ENCODE measurements at regions not wholly inside any gene's neighbourhood (a gene's known extent, or its start where the extent isn't known, plus 50 kb on each side); places are given as distances from the start of the nearest gene placed in this dataset.

DNA sequence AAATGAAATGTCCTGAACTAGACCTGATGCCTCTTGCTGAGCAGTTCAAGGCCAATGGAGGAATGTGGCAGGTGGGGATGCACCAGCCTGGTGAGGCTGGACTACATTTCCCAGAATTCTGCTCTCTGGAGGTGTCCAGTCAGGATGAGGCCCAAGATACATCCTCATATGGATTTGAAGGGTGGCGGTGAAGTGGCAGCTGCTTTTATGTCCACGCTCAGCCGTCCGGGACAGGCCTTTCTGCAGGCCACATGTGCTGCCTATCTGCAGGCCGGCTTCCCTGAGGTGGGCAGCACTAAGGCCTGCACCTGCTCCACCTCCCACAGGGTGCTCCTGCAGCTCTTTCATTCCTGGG lies 230.2 kb downstream of the BCL11B start:
- DNase-seq = no peak

- DNase-seq = no peak
Observed at GRCh38 chr14:99042381-99043266, 229.4 kb downstream of the BCL11B start.

DNA sequence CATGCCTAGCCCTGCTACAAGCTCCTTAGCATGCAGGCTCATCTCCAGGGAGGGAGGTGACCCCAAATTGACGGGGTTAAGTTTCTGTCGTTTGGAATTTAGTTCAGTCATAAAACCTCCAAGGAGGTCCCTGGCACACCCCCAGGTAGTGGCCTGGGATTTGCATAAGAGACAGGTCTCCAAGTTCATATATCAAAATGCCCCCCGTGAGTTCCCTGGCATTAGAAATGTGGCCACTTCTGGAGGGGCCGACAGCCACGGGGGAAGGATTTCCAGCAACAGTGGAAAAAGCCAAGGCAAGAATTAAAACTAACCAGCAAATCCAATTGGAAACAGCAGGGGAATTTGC lies 228.8 kb downstream of the BCL11B start:
- DNase-seq = no peak

DNA sequence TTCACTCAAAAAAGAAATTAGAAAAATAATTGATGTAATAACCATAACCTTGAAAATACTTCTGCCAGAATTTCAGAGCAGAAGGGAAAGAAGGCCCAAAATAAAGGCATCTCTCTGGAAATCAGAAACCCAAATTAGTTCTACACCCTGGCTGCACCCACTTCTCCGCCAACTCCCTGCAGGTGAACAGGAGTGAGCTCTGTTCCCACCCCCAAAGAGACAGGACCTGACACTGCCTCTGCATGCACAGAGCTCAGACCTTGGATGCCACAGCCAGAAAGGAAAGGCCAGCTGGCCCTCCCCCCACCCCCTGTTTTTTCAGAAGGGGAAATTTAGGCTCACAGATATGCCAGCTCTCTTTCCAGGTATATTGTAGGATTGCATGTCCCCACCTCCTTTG lies 228.2 kb downstream of the BCL11B start:
- no peak for DNase-seq

- DNase-seq = no peak
Observed at GRCh38 chr14:99047441-99048031, 224.5 kb downstream of the BCL11B start.

DNA sequence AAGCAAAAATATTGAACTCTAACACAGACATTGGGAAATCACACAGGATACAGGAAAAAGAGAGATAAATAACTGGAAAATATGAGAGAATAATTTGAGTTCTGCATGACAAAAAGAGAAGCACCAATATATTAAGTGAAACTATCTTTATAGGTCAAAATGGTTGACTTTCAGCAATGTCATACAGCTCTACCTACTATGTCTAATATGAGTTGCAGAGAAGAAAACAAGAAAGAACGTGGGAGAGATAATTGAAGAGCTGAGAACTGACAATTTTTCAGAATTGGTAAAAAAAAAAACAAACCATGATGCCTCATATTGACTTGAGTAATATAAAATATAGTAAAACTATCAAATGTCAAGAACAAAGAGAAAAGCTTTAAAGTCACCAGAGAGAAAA lies 221.7 kb downstream of the BCL11B start:
- DNase-seq = no peak

GRCh38 chr14:99052467-99052866 lies 219.5 kb downstream of the BCL11B start:
- DNase-seq = no peak

- DNase-seq = no peak
Observed at GRCh38 chr14:99055019-99055418, 217.0 kb downstream of the BCL11B start.

- DNase-seq = no peak
Observed at GRCh38 chr14:99055816-99056215, 216.2 kb downstream of the BCL11B start.

GRCh38 chr14:99057576-99058083 lies 214.4 kb downstream of the BCL11B start:
- no peak for DNase-seq

DNA sequence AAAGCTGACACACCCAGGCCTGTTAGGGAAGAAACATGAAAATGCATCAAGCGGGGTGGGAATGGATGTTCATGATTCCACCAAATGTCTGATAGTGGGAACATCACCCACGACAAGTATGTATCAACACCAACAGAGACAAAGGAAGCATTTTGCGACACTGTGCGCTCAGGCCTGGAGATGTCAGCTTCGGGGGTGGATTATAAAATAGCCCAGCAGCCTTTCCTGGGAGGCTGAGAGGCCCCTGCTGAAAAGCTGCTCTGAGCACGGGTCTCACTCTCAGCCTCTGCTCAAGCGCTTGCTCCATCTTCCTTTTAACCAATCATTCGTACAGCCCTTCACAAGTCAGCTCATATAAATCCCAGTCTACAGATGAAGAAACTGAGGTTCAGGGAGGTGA lies 213.5 kb downstream of the BCL11B start:
- DNase-seq = no peak

GRCh38 chr14:99062216-99062615 lies 209.8 kb downstream of the BCL11B start:
- DNase-seq = no peak

DNA sequence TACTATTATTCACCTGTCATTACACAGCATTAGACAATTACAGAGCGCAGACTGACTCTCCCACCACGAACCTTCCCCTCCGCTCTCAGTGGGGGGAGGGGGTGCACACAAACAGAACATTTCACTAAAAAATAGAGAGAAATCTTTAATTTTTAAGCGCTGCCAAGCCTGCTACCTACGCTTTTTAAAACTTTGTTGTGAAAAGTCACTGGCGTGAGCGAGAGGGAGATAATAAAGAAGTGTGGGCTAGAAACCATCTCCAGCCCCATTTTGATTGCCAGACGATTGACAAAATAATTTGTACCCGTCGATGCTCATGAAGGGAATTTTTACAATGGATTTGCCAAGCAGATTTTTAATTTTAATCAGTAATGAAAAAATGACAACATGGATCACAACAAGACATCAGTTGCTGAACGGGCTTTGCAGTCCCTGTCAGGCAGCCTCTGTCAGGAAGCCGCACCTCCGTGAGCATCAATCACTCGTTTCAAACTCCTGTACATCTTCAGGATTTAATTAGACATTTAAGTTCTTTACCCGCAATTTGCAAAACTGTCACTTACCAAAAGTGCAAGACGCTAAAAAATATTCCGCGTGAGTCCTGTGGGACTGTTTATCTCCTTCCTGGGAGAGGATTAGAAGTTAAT lies 209.1 kb downstream of the BCL11B start:
- DNase-seq = no peak

GRCh38 chr14:99063620-99064225 lies 208.3 kb downstream of the BCL11B start:
- no peak for DNase-seq

DNA sequence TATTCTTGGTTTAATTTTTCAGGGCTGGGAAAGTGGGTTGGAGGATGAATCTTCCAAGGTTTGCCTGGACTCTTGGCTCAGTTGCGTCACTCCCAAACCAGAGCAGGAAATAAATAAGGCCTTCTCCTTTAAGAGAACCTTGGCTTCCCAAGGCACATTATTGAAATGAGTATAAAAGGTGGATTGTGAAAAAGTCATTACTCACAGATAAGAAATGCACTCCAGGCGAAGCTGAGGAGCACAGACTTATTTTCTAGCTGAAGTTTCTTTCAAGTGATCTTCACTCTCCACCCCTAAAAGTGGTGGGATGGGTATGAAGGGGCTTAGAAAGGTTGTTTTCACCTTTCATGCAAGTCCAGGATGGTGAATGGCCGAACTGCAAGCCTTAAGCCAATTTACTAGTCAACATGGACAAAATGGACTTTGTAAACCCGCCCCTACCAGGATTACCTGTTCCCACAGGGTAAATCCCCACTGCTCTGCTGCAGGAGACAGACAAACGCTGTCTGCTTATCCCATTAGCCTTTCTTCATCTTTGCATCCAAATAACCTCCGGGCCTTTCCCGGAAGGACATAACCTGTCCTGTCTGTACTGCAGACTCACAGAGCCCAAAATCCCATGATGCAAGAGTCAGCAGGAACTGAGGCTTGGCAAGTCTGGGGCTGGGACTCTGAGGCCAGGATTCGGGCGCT lies 207.6 kb downstream of the BCL11B start:
- no peak for DNase-seq

GRCh38 chr14:99065551-99065950 lies 206.4 kb downstream of the BCL11B start:
- no peak for DNase-seq

DNA sequence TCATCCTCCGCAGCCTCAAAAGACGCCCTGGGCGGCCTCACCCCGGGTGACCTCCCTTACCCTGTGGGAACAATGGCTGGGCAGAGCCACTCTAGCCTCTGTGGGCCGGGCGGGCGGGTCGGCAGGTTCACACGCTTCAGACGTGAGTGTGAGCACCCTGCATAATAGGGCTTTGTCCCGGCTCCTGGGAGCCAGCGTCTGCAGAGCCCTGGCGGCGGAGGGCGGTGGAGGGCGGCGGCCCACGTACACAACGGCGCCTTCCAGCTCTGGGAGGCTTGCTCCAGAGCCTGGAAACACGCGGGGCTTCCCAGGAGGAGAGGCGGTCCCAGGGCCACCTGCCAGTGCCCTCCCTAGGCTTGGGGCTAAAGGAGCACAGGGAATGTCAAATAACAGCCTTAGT lies 205.6 kb downstream of the BCL11B start:
- no peak for DNase-seq

- no peak for DNase-seq
Observed at GRCh38 chr14:99067141-99067920, 204.7 kb downstream of the BCL11B start.

- no peak for DNase-seq
Observed at GRCh38 chr14:99067927-99068326, 204.1 kb downstream of the BCL11B start.

- DNase-seq = no peak
Observed at GRCh38 chr14:99069946-99070345, 202.1 kb downstream of the BCL11B start.

- DNase-seq = no peak
Observed at GRCh38 chr14:99072433-99072832, 199.6 kb downstream of the BCL11B start.

GRCh38 chr14:99072956-99073355 lies 199.0 kb downstream of the BCL11B start:
- DNase-seq = no peak

Measured in NCI-H2171 (cell line).